GM20000 (cell line): ENCODE measurements at regions not wholly inside any gene's neighbourhood (a gene's known extent, or its start where the extent isn't known, plus 50 kb on each side); places are given as distances from the start of the nearest gene placed in this dataset.

ENCODE experiments used
- DNase-seq: peaks from one replicate; pipeline ENCODE4 v3.0.0; 2012; ENCODE audit warnings: low spot score
- CTCF ChIP-seq: IDR thresholded peaks from 2 replicates; pipeline ENCODE4 v1.5.1; 2012; ENCODE audit warnings: mild to moderate bottlenecking, control low read depth; ENCODE audit errors: extremely low read depth, missing control alignments

GRCh38 chr9:14437354-14438231 is 123.7 kb upstream of the NFIB start:
- TF ChIP-seq CTCF, result no peak
- DNase-seq, result no peak

- no peak for DNase-seq
- TF ChIP-seq CTCF, result no peak
Observed at GRCh38 chr9:14435871-14436270, 121.9 kb upstream of the NFIB start.

GRCh38 chr9:14434971-14435718 is 121.2 kb upstream of the NFIB start:
- no peak for TF ChIP-seq CTCF
- no peak for DNase-seq

GRCh38 chr9:14434158-14434504 is 120.2 kb upstream of the NFIB start:
- no peak for TF ChIP-seq CTCF
- DNase-seq, result no peak

GRCh38 chr9:14433351-14434157 is 119.6 kb upstream of the NFIB start:
- TF ChIP-seq CTCF, result no peak
- no peak for DNase-seq

- TF ChIP-seq CTCF, result no peak
- no peak for DNase-seq
Observed at GRCh38 chr9:14432666-14433350, 118.9 kb upstream of the NFIB start.
